Tibial nerve (tissue), 4 donors: ENCODE measurements at regions not wholly inside any gene's neighbourhood (a gene's known extent, or its start where the extent isn't known, plus 50 kb on each side); places are given as distances from the start of the nearest gene placed in this dataset.

ENCODE experiments used
- EP300 ChIP-seq, 2 donors: sonication (generic); formaldehyde crosslinking; IDR thresholded peaks; one replicate each; pipeline ENCODE4 v1.6.1; 2017; ENCODE audit warnings: antibody characterized with exemption in 2 of 2, mild to moderate bottlenecking in 1 of 2
- POLR2A ChIP-seq, 2 donors: fragments of 450-650 bp; IDR thresholded peaks; one replicate each; pipeline ENCODE4 v1.6.1; 2017; ENCODE audit warnings: antibody characterized with exemption in 2 of 2, mild to moderate bottlenecking in 2 of 2, moderate library complexity in 2 of 2
- TF ChIP-seq, protein P1 (sequence below), 5 experiments: fragments of 200-600 bp in 3 of 5; fragments of 450-650 bp in 2 of 5; sonication (generic) in 3 of 5; IDR thresholded peaks; one replicate each; pipeline ENCODE4 v1.5.1; 2016 to 2019; ENCODE audit warnings: antibody characterized with exemption in 5 of 5, mild to moderate bottlenecking in 3 of 5, moderate library complexity in 2 of 5

DNA sequence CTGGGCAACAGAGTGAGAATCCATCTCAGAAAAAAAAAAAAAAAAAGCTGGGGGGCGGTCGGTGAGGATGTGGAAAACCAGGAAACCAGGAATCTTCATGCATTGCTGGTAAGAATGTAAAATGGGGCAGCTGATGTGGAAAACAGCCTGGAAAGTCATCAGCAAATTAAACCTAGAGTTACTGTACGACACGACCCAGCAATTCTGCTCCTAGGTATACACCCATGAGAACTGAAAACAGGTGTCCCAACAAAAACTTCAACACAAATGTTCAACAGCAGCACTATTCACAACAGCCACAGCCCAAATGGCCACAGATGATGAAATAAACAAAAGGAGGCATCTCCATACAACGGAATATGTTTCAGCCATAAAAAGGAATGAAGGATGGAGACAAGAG is 97.3 kb downstream of the NCOR2 start:
- TF ChIP-seq, protein P1, sequence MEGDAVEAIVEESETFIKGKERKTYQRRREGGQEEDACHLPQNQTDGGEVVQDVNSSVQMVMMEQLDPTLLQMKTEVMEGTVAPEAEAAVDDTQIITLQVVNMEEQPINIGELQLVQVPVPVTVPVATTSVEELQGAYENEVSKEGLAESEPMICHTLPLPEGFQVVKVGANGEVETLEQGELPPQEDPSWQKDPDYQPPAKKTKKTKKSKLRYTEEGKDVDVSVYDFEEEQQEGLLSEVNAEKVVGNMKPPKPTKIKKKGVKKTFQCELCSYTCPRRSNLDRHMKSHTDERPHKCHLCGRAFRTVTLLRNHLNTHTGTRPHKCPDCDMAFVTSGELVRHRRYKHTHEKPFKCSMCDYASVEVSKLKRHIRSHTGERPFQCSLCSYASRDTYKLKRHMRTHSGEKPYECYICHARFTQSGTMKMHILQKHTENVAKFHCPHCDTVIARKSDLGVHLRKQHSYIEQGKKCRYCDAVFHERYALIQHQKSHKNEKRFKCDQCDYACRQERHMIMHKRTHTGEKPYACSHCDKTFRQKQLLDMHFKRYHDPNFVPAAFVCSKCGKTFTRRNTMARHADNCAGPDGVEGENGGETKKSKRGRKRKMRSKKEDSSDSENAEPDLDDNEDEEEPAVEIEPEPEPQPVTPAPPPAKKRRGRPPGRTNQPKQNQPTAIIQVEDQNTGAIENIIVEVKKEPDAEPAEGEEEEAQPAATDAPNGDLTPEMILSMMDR (IDR thresholded peaks at IDR 0.05) = no peak
- TF ChIP-seq POLR2A (IDR thresholded peaks at IDR 0.05) (no peak), EP300 (IDR thresholded peaks at IDR 0.05) (no peak)
